Suppressor macrophage (primary cell): ENCODE measurements at regions not wholly inside any gene's neighbourhood (a gene's known extent, or its start where the extent isn't known, plus 50 kb on each side); places are given as distances from the start of the nearest gene placed in this dataset.
A peak's percentile ranks its signal among the peaks of the same experiment; 100 is the strongest.

Source experiments
- DNase-seq, 4 experiments: peaks; one replicate each; pipeline ENCODE4 v3.0.0-alpha.2; 2020 to 2022

DNA sequence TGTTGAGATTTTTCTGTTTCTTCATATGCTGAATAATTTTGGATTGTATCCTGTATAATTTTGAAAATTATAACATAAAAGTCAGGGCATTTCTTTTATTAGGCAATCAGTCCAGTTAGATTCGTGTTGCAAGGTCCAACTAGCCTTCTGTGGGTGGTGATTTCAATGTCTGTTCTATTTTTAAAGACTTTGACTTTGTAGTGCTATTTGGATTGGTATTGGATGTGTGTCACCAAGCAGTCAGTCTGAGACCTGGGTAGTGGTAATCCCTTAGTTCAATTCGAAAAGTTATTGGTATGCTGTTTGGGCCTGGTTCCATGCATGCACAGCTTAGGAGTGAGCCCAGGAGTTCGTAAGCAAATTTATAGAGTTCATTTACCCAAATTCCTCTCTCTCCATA, 82.2 kb downstream of the EPDR1 start:
- peak in 3 of 4 experiments; percentile 3 to 12 (median 7) for DNase-seq

DNA sequence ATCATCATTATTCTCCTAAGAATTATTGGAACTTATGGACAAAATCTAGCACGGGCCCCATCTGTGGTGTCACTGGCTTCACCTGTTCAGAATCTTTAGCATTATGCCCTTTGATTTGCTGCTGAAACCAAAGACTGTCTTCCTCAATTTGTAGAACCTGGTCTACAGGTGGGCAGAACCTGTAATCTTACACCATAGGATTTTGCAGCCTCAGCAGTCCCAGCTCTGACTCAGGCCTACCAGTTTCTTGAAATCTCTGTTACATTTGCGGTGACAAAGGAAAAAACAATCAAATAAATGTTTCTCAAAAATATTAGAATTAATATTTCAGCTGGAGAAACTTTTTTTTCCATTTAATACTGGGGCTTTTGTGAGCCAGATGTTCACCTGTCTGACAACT, 86.1 kb downstream of the EPDR1 start:
- DNase-seq, result no peak

DNA sequence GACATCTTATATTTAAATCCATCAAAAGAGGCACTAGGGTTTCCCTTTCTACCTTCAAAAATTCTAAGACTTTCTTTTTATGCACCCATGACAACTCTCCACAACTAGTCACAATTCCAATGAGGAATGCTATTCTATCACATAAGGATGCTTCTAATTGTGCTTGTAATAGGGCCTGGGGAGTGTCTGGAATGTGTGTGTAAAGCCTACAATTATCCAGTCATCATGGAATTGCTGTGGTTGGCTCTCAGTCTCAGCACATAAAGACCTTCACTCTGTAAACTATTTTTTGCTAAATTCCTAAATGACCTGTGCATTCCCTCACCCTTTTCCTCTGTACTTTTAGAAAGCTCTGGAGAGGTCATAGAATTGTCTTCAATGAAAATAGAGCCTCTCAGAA, 86.7 kb downstream of the EPDR1 start:
- no peak for DNase-seq

DNA sequence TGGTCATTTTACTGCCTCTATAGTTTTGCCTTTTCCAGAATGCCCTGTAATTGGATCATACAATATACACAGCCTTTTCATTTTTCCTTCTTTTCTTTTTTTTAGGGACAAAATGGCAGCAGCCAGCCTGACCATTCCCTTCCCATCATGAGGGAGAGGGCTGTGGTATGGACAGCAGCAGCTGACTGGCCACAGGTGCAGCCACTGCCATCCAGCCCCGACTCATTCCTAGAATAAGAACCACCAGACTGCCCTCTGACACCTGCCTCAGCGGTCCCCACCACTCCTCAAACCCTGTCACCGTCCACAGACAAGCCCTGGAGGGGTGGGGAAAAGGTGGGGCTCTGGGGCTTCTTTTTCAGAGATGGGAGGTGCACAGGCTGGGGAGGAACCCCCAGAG, 92.8 kb downstream of the EPDR1 start:
- no peak for DNase-seq

DNA sequence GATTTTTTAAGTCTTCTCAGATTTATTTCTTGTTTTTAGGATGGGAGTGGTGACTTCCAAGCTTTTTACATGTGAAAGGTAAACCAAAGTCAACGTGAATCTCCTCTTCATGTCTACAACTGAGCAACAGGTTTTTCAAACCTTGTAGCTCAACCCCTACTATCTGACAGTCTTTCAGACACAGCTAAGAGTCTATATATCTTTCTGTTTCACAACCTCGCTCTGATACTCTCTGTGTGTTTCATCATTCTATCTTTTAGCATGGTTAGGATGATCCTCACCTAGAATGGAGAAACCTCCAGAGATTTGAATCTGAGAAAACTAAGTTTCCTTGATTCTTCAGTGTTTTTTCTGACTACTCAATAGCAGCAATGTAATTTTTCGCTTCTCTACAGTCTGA, 96.1 kb downstream of the EPDR1 start:
- no peak for DNase-seq

DNA sequence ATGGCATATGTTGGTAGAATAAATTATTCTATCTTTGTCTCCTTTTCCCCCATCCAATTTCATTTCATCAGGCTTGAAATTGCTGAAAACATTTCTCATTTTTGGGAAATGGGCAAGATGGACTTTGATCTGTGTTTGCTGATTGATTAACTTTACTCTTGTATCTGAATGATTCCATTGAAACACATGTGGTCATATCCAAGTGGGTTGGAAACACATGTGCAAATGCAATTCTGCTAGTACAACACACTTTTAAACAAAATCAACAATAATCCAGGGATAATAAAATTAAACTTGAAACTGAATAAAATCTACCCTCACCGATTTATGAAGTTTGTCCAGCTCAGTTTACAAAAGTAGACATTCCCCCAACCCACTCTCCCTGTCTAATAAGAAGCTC, 96.9 kb downstream of the EPDR1 start:
- DNase-seq, result no peak

DNA sequence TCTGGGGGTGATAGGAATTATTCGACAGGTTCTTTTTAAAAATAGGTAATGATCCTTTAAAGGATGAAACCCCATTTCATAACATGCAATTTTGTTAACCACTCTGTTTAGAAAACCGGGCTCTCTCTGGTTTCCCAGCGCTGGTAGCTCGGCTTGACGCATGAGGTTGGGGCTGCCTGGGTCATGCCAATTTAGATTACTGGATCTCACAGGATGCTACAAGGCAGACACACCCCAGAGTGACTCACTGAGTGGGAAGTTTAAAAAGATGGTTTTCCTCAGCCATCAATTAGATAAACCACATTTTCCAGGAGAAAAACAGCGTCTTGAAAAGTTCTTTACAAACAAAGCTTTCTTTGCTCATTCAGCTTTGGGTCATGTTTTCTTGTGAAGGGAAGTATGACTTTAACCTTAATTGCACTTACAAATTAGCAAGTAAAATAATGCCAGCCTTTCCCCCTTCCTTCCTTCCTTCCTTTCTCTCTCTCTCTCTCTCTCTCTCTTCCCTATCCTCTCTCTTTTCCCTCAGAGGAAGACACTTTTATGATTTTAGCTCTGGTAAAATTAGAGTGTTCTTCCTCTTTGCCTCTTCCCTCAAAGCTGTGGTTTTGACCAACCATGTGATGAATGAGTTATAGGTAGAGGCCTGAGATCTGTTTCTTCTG, 99.8 kb downstream of the EPDR1 start:
- peak; percentile 5 to 41 (median 24) for DNase-seq

DNA sequence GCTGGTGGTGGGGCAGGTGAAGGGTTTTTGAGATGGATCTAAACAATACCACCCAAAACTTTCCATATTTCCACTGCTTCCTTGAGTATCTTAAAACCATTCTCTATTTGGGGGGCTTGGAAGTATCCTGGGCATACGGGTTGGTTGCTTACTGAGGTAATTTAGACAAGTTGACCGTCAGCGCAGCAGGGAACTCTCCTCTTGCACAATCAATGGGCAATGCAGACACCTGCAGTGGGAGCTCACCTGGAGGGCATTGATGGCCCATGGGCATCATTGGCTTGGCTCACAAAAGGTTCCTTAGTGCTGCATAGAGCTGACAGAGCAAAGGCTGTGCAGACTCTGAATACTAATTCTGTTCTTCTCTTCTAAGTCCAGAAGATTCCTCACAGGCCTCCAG, 101.5 kb downstream of the EPDR1 start:
- DNase-seq, result no peak

DNA sequence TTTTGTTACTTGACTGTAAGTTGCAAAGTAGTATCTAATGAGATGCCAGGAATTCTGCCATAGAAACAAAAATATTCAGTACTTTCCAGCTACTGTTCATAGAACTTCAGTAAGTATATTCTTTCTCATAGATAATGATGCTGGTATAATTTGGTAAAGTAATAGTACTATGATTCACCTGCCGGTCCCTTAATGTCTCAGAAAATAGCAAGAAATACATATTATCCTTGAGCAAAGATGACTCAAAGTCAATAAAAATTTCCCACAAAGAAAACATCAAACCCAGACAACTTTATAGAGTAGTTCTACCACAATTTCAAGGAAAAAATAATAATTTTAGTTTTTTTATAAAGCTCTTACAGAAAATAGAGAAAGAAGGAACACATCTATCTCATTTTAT, 105.4 kb downstream of the EPDR1 start:
- no peak for DNase-seq

DNA sequence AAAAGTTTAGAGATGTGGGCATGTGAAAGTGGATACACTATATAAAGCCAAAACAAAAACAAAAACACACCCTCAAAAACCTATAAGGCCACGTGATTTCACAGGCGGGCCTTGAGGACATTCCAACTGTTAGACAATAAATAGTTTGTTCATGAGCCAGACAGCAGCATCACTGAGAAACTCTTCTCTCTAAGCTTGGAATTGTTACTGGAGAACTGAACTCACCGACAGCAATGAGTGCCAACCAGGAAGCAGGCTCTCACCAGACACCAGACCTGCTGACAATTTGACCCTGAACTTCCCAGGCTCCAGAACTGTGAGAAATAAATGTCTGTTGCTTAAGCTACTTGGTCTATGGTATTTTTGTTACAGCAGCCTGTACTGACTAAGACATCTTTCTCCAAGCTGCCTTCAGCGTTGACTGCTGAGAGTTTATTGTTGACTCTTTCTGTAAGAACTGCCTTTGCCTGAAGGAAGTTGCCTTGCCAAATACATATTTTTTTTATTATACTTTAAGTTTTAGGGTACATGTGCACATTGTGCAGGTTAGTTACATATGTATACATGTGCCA, 107.5 kb downstream of the EPDR1 start:
- no peak for DNase-seq

DNA sequence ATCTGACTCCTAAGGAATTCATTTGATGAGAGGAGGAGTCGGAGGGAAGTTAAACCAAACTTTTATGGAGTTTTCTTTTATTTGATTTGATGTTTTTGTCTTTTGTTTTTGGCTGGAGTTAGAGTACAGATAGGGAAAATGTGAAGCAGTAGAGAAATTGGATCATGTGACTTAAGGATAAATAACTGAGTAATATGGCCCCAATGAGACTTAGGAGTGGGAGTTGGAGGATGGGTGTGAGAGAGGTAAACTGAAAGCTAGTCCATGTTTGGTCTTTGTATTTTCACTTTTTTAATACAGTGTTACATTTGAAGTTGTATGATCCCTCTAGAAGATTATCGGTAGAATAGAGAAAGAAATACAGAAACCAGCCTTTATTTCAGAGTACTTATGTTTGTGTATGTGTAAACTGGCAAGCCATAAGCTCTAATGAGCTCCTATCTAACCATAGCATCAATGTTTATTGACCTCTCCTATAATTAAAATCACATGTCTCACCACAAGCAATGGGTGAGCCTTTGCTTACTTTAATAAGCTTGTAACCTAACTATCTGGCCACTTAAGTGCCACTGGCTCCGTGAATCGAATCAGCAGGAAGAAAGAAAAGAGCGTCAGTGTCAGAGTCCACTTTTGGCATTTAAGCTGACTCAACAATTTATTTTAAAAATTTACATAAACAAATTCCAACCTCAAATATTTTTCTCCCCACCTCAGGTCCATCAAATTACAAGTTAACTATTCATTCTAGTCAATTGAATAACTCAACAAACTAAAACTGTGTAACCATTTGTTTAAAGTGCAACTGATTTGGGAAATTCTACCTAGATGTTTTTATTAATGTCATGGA, 113.8 kb downstream of the EPDR1 start:
- DNase-seq, result no peak

DNA sequence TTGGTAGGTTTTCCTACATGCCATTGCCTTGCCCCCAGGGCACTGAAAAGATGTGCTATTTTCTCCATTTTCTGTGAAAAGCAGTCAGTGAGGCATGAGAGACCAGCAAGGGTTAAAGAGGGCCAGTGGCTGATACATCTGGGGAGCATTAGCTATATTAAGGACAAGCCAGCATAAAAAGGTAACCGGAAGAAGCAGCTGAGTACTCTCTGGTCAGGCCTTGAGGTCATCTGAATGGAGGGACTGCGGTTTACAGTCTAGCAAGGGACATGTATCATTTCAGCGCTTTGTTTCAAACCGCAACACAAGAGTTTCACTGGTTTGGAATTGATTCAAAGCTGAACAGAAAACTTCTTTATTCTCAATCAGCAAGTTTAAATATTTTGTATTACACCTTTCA, 120.4 kb downstream of the EPDR1 start:
- no peak for DNase-seq

DNA sequence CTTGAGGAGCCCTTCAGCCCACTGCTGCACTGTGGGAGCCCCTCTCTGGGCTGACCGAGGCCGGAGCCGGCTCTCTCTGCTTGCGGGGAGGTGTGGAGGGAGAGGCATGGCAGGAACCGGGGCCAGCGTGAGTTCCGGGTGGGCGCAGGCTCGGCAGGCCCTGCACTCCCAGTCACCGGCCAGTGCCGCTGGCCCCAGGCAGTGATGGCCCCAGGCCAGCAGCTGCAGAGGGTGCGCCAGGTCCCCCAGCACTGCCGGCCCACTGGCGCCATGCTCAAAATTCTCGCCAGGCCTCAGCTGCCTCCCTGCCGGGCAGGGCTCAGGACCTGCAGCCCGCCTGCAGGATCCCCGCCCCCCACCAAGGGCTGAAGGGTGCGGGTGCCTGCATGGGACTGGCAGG, 128.4 kb upstream of the STARD3NL start:
- no peak for DNase-seq

DNA sequence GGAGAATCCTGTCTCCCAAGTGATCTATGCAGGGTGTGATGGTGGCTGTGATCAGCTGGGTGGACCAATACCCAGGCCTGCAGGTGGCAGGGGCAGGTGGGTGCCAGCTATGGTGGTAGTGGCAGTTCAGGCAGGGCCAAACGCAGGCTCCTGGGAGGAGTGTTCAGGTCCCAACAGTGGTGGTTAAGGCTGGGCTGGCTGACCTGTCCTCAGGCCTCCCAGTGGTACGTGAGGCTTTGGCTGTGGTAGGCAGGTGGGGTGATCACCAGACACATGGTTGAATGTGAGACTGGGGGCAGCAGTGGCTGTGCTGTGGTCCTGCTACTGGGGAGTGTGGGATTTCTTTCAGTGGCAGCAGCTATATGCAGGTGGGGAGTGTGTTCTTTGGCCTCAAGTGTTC, 126.7 kb upstream of the STARD3NL start:
- DNase-seq, result no peak

DNA sequence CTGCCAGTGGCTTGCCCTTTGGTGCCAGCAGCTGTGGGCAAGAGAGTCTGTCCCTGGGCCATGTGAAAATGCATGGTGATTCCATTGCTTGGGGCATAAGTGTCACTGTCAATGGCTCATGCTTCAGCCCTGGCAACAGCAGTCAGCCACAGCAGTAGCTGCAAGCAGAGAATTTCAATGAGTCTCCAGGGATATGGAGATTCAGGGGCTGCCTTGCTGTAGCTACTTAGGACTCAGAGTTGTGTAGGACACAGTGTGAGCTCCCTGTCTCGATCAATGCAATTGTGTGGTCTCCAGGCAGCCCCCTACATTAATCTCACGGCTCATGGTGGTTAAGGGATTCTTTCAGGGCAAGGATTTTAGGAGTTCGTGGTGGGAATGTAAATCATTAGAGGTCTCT, 126.3 kb upstream of the STARD3NL start:
- DNase-seq, result no peak

DNA sequence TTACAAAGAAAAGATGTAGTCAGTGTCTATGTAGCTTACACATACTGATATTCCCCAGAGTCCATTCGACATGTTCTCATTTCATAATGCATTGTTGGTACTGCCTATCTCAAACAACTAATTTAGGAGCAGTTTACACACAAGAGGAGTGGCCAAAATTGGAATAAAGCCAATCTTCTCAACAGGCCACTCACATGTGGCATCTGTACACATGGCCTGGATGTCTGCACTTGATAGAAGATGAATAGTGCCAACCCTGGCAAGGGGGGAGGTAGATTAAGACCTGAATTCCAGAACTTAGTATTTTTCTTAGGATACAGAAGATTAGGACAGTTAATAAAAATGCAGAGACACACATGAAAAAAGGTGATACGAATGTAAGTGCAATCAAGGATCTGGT, 125.3 kb upstream of the STARD3NL start:
- DNase-seq, result no peak

DNA sequence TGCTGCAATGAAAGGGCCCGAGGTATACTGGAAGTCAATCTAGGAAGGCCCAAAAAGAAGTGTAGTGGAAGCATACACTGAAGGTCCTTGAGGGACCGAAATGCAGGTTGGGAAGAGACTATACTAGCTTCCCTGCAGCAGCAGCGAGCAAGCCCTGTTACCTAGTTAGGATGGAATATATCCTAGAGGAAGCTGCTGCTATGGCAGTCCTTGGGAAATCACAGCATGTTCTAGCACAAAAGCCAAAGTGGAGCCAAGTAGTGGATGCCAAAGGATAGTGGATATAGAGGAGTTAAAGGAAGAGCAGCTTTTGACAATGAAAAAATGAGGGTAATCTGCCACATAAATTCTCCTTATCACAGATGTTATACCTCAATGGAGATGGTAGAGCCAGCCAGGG, 123.8 kb upstream of the STARD3NL start:
- no peak for DNase-seq

DNA sequence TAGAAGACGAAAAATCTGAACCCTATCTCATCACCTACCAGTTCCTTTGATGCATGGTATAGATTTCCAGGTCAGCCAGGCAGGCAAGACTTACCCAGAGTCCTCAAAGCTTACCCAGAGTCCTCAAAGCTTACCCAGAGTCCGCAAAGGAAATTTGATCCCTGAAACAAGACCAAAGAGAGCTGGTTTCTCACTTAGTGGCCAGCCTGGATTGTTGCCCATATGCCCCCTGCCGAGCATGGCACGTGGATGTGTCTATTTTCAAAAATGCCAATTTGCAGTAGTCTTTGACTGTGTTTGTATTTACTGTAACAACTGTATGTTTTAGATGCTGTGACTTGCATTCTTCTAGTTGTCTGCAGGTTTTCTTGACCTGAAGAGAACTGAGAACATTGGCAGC, 120.2 kb upstream of the STARD3NL start:
- no peak for DNase-seq

DNA sequence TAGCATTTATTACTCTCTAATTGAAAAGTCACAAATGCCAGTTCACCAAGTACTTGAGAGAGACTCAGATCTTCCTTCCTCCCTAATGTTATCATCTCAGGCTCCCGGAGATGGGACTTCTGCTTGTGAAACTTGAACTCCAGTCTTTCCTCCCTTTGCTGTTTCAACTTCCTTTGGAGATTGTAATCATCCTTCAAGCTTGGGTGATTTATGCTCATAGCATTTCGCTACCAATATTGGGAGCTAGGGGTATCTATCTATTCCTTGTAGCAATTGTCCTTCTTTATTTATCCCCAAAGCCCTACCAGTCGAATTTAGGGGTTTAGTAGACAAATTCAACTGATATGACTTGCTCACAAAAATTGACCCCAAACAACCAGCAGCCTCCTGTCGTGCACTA, 117.9 kb upstream of the STARD3NL start:
- DNase-seq, result no peak

DNA sequence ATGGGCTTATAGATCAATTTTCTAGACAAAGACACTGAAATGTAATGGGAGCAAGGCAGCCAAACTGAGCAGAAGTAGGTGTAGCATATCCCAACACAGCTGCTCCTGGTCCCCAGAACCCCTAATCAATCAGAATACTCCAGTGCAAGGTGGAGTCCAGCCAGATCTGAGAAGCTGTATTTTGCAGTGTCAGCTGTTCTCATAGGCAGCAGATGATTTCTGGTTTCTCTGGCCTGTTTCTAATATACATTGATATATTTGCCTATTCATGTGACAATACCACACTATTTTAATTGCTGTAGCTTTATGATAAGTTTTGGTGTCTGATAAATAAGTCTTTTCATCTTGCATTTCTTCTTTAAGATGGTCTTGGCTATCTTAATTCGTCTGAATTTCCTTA, 117.4 kb upstream of the STARD3NL start:
- no peak for DNase-seq

DNA sequence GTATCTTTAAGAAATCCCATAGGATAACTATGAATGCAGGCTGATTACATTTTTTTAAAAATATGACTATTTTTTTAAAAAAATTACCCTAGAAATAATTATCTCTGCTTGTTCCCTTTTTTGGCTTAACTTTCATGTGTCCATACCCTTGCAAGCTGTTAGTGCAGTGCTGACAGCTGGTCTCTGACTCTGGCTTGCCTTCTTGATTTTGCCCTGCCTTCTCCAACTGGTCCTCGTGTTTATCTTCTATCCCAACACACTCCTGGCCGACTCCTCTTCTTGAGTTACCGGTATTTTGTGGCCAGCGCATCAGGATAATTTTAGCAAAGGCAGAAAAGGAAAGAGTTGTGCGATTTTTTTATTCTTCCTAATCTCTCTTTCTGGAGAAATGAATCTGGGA, 111.7 kb upstream of the STARD3NL start:
- DNase-seq, result peak in 1 of 4 experiments; percentile 24

DNA sequence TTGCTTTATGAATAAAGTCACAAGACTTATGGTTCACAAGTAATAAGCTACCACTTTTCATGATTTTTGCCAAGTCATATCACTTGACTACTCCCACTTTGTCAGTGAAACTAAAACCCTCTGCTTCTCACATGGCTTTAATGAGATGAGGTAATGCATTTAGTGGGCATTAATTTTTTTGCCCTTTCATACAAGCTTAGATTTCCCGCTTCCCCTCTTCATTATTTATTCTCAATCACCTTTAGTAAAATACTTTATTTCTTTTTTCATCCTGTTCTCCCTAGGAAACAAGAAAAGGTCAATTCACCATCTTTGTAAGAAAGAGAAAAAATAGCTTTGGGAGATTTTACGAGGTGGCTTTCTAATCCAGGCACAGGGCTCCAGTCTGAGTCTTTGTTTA, 109.6 kb upstream of the STARD3NL start:
- DNase-seq, result peak in 3 of 4 experiments; percentile 6 to 43 (median 32)

DNA sequence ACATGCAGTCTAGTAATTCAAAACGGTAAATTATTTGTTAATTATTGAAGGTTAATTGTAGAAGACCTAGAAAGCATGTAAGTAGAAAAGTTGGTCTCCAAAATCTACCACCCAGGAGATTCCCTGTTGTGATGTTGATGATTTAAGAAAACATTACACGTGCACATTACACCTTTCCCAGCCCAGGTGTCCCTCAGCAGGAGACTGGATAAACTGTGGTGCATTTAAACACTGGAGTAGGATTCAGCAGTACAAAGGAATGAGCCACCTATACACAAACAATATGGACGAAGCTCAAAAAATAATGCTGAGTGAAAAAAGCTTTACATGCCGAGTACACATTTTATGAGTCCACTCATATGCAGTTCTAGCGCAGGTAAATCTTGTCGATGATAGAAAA, 109.0 kb upstream of the STARD3NL start:
- no peak for DNase-seq

DNA sequence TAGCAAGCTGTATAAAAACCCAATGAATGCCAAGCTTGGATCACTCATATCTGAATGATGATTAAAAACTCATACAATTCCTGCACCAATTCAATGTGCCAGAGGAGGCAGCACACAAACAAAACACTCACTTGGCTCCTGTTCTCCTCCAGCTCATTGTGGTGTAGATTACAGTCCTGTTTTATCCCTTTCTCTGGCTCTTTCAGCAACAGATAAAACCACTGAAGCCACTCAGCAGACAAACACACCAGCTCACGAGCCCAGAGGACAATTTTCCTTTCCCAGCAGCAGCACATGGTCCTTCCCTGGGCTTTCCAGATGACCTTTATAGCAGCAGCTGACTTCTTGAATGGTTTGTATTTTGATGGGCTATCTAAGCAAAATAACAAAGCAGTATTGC, 107.3 kb upstream of the STARD3NL start:
- peak in 3 of 4 experiments; percentile 5 to 28 (median 18) for DNase-seq
